BLaER1 treated with 17β-estradiol and CSF1 and Interleukin-3, amounts not matched to agents 10 nM and 100 nM (cell line): ENCODE measurements at regions not wholly inside any gene's neighbourhood (a gene's known extent, or its start where the extent isn't known, plus 50 kb on each side); places are given as distances from the start of the nearest gene placed in this dataset.
A peak's percentile ranks its signal among the peaks of the same experiment; 100 is the strongest.

Source experiments
- H3K27ac ChIP-seq, 11 experiments: shearing (Covaris generic); formaldehyde crosslinking; 2 replicates each; pipeline ENCODE4 v1.8.1; 2022
- H3K27me3 ChIP-seq, 11 experiments: shearing (Covaris generic); formaldehyde crosslinking; 2 replicates each; pipeline ENCODE4 v1.8.1; 2022
- H3K36me3 ChIP-seq, 11 experiments: shearing (Covaris generic); formaldehyde crosslinking; 2 replicates each; pipeline ENCODE4 v1.8.1; 2022
- H3K4me1 ChIP-seq, 10 experiments: shearing (Covaris generic); formaldehyde crosslinking; 2 replicates each; pipeline ENCODE4 v1.8.1; 2022
- H3K4me2 ChIP-seq, 11 experiments: shearing (Covaris generic); formaldehyde crosslinking; 2 replicates each; pipeline ENCODE4 v1.8.1; 2022
- H3K4me3 ChIP-seq, 10 experiments: shearing (Covaris generic); formaldehyde crosslinking; 2 replicates each; pipeline ENCODE4 v1.8.1; 2022
- H3K9ac ChIP-seq, 11 experiments: shearing (Covaris generic); formaldehyde crosslinking; 2 replicates each; pipeline ENCODE4 v1.8.1; 2022
- H3K9me3 ChIP-seq, 11 experiments: shearing (Covaris generic); formaldehyde crosslinking; replicated peaks in 1 of 11; 2 replicates each; pipeline ENCODE4 v1.8.1; 2022
- H4K20me1 ChIP-seq, 11 experiments: shearing (Covaris generic); formaldehyde crosslinking; 2 replicates each; pipeline ENCODE4 v1.8.1; 2022
- Cebpa-rat ChIP-seq, 11 experiments: shearing (Covaris generic); IDR thresholded peaks; 2 replicates each; pipeline ENCODE4 v1.8.1; 2022

DNA sequence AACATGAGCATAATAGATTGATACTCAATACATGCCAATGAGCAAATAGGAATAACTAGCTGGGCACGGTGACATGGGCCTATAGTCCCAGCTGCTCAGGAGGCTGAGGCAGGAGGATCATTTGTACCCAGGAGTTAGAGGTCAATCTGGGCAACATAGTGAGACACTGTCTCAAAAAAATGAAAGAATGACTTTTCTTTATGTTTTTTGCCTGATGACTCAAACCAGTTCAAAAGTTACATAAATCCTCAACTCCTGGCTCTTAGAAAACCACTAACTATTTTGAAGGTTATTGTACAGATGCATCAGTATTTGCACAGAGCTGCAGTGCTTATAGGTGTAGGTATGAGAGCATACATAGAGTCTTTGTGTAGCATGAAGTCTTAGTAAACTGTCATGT, 219.2 kb upstream of the RGS6 start:
- H3K9ac ChIP-seq: no peak overlapping the region
- no peak overlapping the region for H3K4me3 ChIP-seq
- H3K9me3 ChIP-seq: no peaks in the 10 kb centered on the region
- no peak overlapping the region for H3K4me2 ChIP-seq
- TF ChIP-seq Cebpa-rat (IDR thresholded peaks at IDR 0.05): no peak
- peaks cover 0 to 87% (median 0%) of the 10 kb centered on the region in 11 experiments; a peak in 2 of 22 replicates for H4K20me1 ChIP-seq
- H3K4me1 ChIP-seq: no peaks in the 10 kb centered on the region
- H3K27me3 ChIP-seq: no peaks in the 10 kb centered on the region
- peaks cover 8 to 100% (median 61%) of the 10 kb centered on the region in 11 experiments; a peak in 21 of 22 replicates for H3K36me3 ChIP-seq
- no peak overlapping the region for H3K27ac ChIP-seq

DNA sequence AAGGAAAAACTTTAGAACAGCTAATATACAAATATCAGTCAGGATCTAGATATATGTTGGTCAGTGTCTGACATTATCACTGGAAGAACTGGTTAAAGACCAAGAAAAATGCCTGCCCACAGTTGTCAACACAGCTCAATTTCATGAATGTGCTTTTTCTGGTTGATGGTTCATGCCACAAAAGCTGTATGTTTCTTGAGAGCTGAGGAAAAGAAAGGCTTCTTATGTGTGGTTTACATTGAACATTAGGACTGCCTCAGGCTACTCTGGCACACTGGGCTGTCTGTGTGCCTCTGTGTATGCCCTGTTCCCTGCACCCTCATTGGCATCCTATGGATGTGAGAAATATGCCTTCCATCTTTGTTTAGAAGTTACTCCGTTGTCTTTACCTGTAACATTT, 218.8 kb upstream of the RGS6 start:
- H3K9ac ChIP-seq: no peak overlapping the region
- no peak for TF ChIP-seq Cebpa-rat (IDR thresholded peaks at IDR 0.05)
- H3K36me3 ChIP-seq: peaks cover 8 to 100% (median 63%) of the 10 kb centered on the region in 11 experiments; a peak in 21 of 22 replicates
- H3K27ac ChIP-seq: no peak overlapping the region
- no peak overlapping the region for H3K4me2 ChIP-seq
- H3K4me3 ChIP-seq: no peak overlapping the region
- no peaks in the 10 kb centered on the region for H3K27me3 ChIP-seq
- H4K20me1 ChIP-seq: peaks cover 0 to 91% (median 0%) of the 10 kb centered on the region in 11 experiments; a peak in 2 of 22 replicates
- H3K4me1 ChIP-seq: no peaks in the 10 kb centered on the region
- no peaks in the 10 kb centered on the region for H3K9me3 ChIP-seq

DNA sequence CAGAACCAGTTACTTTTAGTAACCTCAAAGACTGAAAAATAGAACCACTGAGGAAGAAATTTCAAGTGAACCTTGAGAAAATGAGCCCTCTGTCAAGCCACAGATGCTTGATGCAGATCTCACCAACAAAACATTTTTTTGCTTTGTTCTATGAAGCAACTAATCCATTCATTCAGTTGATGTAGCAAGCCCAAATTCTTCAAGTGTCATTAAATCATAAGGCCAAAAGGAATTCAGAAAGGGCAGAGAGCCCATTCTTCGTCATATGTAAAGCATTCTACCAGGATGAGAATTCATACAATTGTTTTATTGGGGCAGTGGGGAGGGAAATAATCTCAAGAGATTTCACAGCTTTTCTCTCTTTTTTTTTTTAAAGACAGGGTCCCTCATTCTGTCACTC, 218.0 kb upstream of the RGS6 start:
- no peak for TF ChIP-seq Cebpa-rat (IDR thresholded peaks at IDR 0.05)
- H3K9me3 ChIP-seq: no peaks in the 10 kb centered on the region
- no peak overlapping the region for H3K4me3 ChIP-seq
- no peak overlapping the region for H3K4me2 ChIP-seq
- no peak overlapping the region for H3K9ac ChIP-seq
- H3K4me1 ChIP-seq: no peaks in the 10 kb centered on the region
- H3K36me3 ChIP-seq: peaks cover 5 to 100% (median 57%) of the 10 kb centered on the region in 11 experiments; a peak in 21 of 22 replicates
- no peak overlapping the region for H3K27ac ChIP-seq
- H3K27me3 ChIP-seq: no peaks in the 10 kb centered on the region
- H4K20me1 ChIP-seq: peaks cover 0 to 94% (median 0%) of the 10 kb centered on the region in 11 experiments; a peak in 2 of 22 replicates

DNA sequence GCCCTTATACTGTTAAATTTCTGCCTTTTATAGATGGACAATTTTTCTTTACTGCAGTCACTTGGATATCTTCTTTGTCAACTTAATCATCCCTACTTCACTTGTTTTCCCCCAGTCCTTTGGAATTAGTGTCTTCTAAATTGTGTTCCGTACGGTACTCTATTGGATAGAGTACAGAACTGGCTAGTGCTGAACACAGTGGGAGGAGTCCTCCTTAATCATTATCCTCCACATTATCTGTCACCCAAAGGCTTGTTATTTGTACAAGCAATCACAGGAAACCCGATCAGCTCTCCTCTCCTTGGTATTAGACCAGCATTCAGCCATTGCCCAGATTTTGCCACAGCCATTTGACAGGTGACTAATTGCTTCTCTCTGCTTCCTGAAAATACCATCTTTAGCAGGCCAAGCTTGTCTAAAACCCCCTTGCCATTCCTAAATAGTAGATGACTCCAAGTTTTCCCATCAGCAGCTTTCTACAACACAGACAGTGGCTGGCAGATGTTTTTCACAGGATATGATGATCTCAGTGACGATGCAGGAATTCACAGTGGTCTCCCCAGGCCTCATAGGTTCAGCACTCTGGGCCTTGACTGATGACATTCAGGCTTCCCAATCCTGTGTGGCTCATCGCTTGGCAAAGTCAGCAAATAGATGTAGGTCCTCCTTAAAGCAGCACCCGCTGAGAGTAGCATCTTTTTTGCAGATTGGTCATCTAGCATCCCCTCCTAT, 216.0 kb upstream of the RGS6 start:
- no peak overlapping the region for H3K4me2 ChIP-seq
- no peak overlapping the region for H3K9ac ChIP-seq
- H3K36me3 ChIP-seq: peaks cover 0 to 100% (median 40%) of the 10 kb centered on the region in 11 experiments; a peak in 14 of 22 replicates
- H3K4me1 ChIP-seq: no peaks in the 10 kb centered on the region
- H4K20me1 ChIP-seq: peaks cover 0 to 99% (median 0%) of the 10 kb centered on the region in 11 experiments; a peak in 3 of 22 replicates
- no peak overlapping the region for H3K4me3 ChIP-seq
- TF ChIP-seq Cebpa-rat (IDR thresholded peaks at IDR 0.05): no peak
- no peaks in the 10 kb centered on the region for H3K27me3 ChIP-seq
- no peak overlapping the region for H3K27ac ChIP-seq
- H3K9me3 ChIP-seq: 0 out of 22 replicates have a peak, but pooled peaks cover 0 to 4% (median 0%) of the 10 kb centered on the region in 11 experiments

DNA sequence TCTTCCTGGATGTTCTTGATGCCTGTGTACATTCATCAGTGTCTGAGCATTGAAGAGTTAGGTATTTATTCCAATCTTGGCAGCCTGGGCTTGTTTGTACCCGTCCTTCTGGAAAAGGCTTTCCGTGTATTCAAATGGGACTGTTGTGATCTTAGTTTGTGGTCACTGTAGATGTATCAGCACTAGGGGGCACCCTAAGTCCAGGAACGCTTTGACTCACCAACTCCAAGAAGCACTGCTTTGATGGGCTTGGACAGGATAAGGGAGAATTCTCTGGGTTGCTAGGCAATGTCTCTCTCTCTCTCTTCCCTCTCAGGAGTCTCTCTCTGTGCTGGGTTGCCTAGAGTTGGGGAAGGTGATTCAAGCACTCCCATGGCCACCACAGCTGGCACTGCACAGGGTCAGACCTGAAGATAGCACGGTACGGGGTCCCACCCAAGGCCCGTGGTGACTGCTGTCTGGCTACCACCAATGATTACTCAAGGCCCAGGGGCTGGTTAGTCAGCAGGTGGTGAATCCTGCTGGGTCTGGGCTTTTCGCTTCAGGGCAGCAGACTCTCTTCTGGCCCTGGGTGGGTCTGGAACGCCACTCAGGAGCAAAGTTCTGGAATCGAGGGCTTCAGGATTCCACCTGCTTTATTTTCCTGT, 211.1 kb upstream of the RGS6 start:
- no peaks in the 10 kb centered on the region for H3K27me3 ChIP-seq
- H3K4me1 ChIP-seq: peaks cover 0 to 14% (median 8%) of the 10 kb centered on the region in 10 experiments; a peak in 11 of 20 replicates
- peaks cover 0 to 94% (median 0%) of the 10 kb centered on the region in 11 experiments; a peak in 3 of 22 replicates for H4K20me1 ChIP-seq
- 0 out of 22 replicates have a peak, but pooled peaks cover 0 to 4% (median 0%) of the 10 kb centered on the region in 11 experiments for H3K9me3 ChIP-seq
- no peak overlapping the region for H3K9ac ChIP-seq
- H3K36me3 ChIP-seq: peaks cover 9 to 100% (median 57%) of the 10 kb centered on the region in 11 experiments
- H3K4me2 ChIP-seq: no peak overlapping the region
- H3K27ac ChIP-seq: no peak overlapping the region
- no peak overlapping the region for H3K4me3 ChIP-seq
- no peak for TF ChIP-seq Cebpa-rat (IDR thresholded peaks at IDR 0.05)

DNA sequence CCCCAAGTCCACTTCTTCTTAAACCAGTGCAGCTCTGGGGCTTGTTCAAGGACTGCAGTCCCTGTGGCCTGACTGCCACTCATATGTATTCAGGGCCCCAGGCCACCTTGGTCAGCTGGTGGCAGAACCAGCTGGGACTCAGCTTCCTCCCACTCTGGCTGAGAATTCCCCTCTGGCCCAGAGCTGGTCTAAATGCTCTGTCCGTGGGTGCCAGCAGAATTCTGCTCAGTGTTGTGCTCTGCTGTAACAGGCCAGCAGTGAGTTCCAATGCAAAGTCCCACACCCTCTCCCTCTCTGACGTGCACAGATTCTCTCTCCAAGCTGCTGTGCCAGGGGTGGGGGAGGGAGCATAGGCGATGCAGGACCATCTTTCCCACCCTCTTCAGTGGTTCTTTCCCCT, 210.4 kb upstream of the RGS6 start:
- Histone ChIP-seq H3K36me3 (peaks cover 9 to 100% (median 53%) of the 10 kb centered on the region in 11 experiments), H3K27me3 (no peaks in the 10 kb centered on the region), H3K27ac (no peak overlapping the region), H3K9me3 (0 out of 22 replicates have a peak, but pooled peaks cover 0 to 4% (median 0%) of the 10 kb centered on the region in 11 experiments), H3K4me2 (no peak overlapping the region), H3K4me1 (peaks cover 0 to 19% (median 13%) of the 10 kb centered on the region in 10 experiments; a peak in 11 of 20 replicates), H4K20me1 (peaks cover 0 to 94% (median 0%) of the 10 kb centered on the region in 11 experiments; a peak in 3 of 22 replicates), H3K4me3 (no peak overlapping the region), H3K9ac (no peak overlapping the region)
- no peak for TF ChIP-seq Cebpa-rat (IDR thresholded peaks at IDR 0.05)

DNA sequence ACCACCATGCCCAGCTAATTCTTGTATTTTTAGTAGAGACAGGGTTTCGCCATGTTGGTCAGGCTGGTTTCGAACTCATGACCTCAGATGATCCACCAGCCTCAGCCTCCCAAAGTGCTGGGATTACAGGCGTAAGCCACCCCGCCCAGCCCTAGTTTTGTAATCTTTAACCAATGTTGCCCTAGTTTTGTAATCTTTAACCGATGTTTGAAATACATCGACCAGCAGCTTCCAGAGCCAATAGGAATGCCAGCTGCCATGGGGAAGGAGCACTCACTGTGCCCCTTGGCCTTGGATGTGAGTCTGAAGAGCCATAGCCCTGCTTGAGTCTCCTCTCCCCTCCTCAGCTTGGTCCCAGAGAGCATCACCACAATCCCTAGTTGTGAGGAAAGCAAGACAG, 209.3 kb upstream of the RGS6 start:
- H3K4me2 ChIP-seq: no peak overlapping the region
- no peak overlapping the region for H3K4me3 ChIP-seq
- peaks cover 0 to 19% (median 13%) of the 10 kb centered on the region in 10 experiments; a peak in 11 of 20 replicates for H3K4me1 ChIP-seq
- peaks cover 0 to 94% (median 0%) of the 10 kb centered on the region in 11 experiments; a peak in 3 of 22 replicates for H4K20me1 ChIP-seq
- peaks cover 9 to 100% (median 61%) of the 10 kb centered on the region in 11 experiments for H3K36me3 ChIP-seq
- no peak for TF ChIP-seq Cebpa-rat (IDR thresholded peaks at IDR 0.05)
- H3K27ac ChIP-seq: no peak overlapping the region
- no peaks in the 10 kb centered on the region for H3K27me3 ChIP-seq
- no peak overlapping the region for H3K9ac ChIP-seq
- 0 out of 22 replicates have a peak, but pooled peaks cover 0 to 4% (median 0%) of the 10 kb centered on the region in 11 experiments for H3K9me3 ChIP-seq

DNA sequence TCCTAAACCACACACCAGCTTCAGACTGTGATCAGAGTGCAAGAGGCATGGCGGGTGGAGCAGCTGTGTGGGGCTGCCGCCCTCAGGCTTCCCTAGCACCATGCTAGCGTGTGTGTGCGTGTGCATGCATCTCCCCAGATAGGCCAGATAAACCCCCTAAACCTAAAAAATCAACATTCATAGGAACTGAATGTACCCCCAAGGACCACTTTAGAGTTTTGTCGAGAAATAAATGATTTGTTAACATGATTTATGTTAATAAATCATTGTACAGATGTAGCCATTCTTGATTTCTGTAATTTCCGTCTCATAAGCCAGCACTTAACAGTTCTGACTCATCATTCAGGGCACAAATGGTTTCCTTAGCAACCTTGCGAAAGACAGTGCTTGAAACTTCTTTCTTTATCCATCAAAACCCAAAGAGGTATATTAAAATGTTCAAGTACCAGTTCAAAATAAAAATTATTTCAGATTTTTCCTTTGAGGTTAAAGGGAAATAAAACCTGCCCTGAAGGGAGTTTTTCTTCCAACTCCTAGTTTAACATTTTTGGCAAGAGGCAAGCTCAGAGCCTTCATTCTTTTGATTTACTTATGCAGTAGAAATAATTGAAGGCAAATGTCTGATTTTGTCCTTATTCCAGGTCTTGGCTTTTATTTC, 206.2 kb upstream of the RGS6 start:
- Histone ChIP-seq H3K27ac (peak overlapping the region in 1 of 11 experiments; percentile 17; a peak in 1 of 22 replicates), H3K4me1 (peaks cover 0 to 19% (median 13%) of the 10 kb centered on the region in 10 experiments; a peak in 11 of 20 replicates), H3K4me2 (peak overlapping the region in 6 of 11 experiments; percentile 10 to 53 (median 38); a peak in 11 of 22 replicates), H3K36me3 (peaks cover 29 to 100% (median 74%) of the 10 kb centered on the region in 11 experiments), H3K4me3 (no peak overlapping the region), H4K20me1 (peaks cover 0 to 72% (median 0%) of the 10 kb centered on the region in 11 experiments; a peak in 3 of 22 replicates), H3K9me3 (no peaks in the 10 kb centered on the region), H3K27me3 (no peaks in the 10 kb centered on the region), H3K9ac (no peak overlapping the region)
- TF ChIP-seq Cebpa-rat (IDR thresholded peaks at IDR 0.05): no peak
